B cell (primary cell): ENCODE measurements at regions not wholly inside any gene's neighbourhood (a gene's known extent, or its start where the extent isn't known, plus 50 kb on each side); places are given as distances from the start of the nearest gene placed in this dataset.

Source experiments
- ATAC-seq: fragments of 200-7000 bp; cut with Tn5 transposase; one replicate; pipeline ENCODE4 v1.10.0; 2021; ENCODE audit warnings: low read depth, mild to moderate bottlenecking, moderate number of reproducible peaks, moderate library complexity
- CTCF ChIA-PET: fragments of 350-600 bp; sonication (Branson Sonifier 250); formaldehyde crosslinking; loops from one replicate; lab custom pipeline; 2021; ENCODE audit warnings: antibody characterized with exemption, inconsistent platforms; lab: Charles Lee
- POLR2A ChIA-PET: fragments of 350-600 bp; sonication (Branson Sonifier 250); formaldehyde crosslinking; loops from one replicate; lab custom pipeline; 2021; ENCODE audit warnings: antibody characterized with exemption; lab: Charles Lee
- DNase-seq: peaks from one replicate; pipeline ENCODE4 v3.0.0; 2013
- H2AFZ ChIP-seq: 2 replicates; pipeline ENCODE4 v1.6.1; 2012; ENCODE audit warnings: mild to moderate bottlenecking, low read depth, low read length; ENCODE audit not compliant: insufficient read depth, poor library complexity, severe bottlenecking
- H3K27ac ChIP-seq, 2 donors: 1 replicate in 1 of 2; 2 replicates in 1 of 2; pipeline ENCODE4 v1.5.1; 2012 to 2013; ENCODE audit warnings: low read length in 2 of 2, mild to moderate bottlenecking in 2 of 2, moderate library complexity in 1 of 2
- H3K27me3 ChIP-seq, 4 experiments: fragments of 200-600 bp in 1 of 4; sonication (generic) in 1 of 4; replicated peaks in 1 of 4; 1 replicate in 2 of 4; 2 replicates in 2 of 4; pipeline versions ENCODE4 v1.6.1 to v1.7.0; 2013 to 2016; ENCODE audit warnings: low read length in 3 of 4, mild to moderate bottlenecking in 2 of 4, mixed read lengths in 1 of 4, moderate library complexity in 1 of 4; ENCODE audit not compliant: insufficient read depth in 4 of 4, control insufficient read depth in 3 of 4; ENCODE audit errors: control extremely low read depth in 1 of 4
- H3K36me3 ChIP-seq, 2 experiments: replicated peaks in 1 of 2; 1 replicate in 1 of 2; 2 replicates in 1 of 2; pipeline versions ENCODE4 v1.6.1 to v1.7.1; 2013; ENCODE audit warnings: low read length in 1 of 2; ENCODE audit not compliant: insufficient read depth in 2 of 2, control insufficient read depth in 1 of 2; ENCODE audit errors: control extremely low read depth in 1 of 2, extremely low read depth in 1 of 2
- H3K4me1 ChIP-seq, 2 donors: fragments of 200-600 bp in 1 of 2; sonication (generic) in 1 of 2; 1 replicate in 1 of 2; 2 replicates in 1 of 2; pipeline versions ENCODE4 v1.5.1 to v1.6.1; 2013 to 2017; ENCODE audit warnings: low read length in 2 of 2; ENCODE audit not compliant: control insufficient read depth in 2 of 2, insufficient read depth in 2 of 2
- H3K4me2 ChIP-seq: replicated peaks from 2 replicates; pipeline ENCODE3; 2012; ENCODE audit warnings: mild to moderate bottlenecking, low read depth, low read length; ENCODE audit not compliant: poor library complexity, severe bottlenecking
- H3K4me3 ChIP-seq, 5 experiments: fragments of 200-600 bp in 1 of 5; sonication (generic) in 1 of 5; 1 replicate in 3 of 5; 2 replicates in 2 of 5; pipeline versions ENCODE4 v1.5.1 to v1.7.0; 2011 to 2016; ENCODE audit warnings: low read length in 4 of 5, mild to moderate bottlenecking in 4 of 5, low read depth in 2 of 5, control low read depth in 1 of 5, moderate library complexity in 1 of 5; ENCODE audit not compliant: insufficient read depth in 1 of 5; ENCODE audit errors: control extremely low read depth in 1 of 5, extremely low read depth in 1 of 5
- H3K79me2 ChIP-seq: fragments of 200-600 bp; sonication (generic); one replicate; pipeline ENCODE4 v1.6.0; 2016; ENCODE audit warnings: low read length; ENCODE audit not compliant: control insufficient read depth, insufficient read depth
- H3K9ac ChIP-seq: fragments of 200-600 bp; sonication (generic); 2 replicates; pipeline ENCODE4 v1.6.1; 2017; ENCODE audit warnings: mild to moderate bottlenecking, low read length, moderate library complexity
- H3K9me3 ChIP-seq, 3 donors: one replicate each; pipeline versions ENCODE4 v1.6.1 to v1.7.1; 2013; ENCODE audit warnings: low read length in 2 of 3; ENCODE audit not compliant: control insufficient read depth in 2 of 3, insufficient read depth in 1 of 3; ENCODE audit errors: control extremely low read depth in 1 of 3
- H4K20me1 ChIP-seq: 2 replicates; pipeline ENCODE4 v1.6.0; 2012; ENCODE audit warnings: mild to moderate bottlenecking, low read length; ENCODE audit not compliant: insufficient read depth, control insufficient read depth, poor library complexity, severe bottlenecking
- H3K27ac Mint-ChIP-seq: one replicate; pipeline ENCODE4 v1.8.0; 2021; ENCODE audit warnings: mixed read lengths
- H3K27me3 Mint-ChIP-seq: one replicate; pipeline ENCODE4 v1.8.0; 2021; ENCODE audit warnings: mixed read lengths
- H3K4me1 Mint-ChIP-seq: one replicate; pipeline ENCODE4 v1.8.0; 2021; ENCODE audit warnings: mixed read lengths
- H3K4me3 Mint-ChIP-seq: one replicate; pipeline ENCODE4 v1.8.0; 2021; ENCODE audit warnings: mixed read lengths
- H3K9me3 Mint-ChIP-seq: one replicate; pipeline ENCODE4 v1.8.0; 2022; ENCODE audit warnings: mixed read lengths; ENCODE audit not compliant: insufficient read depth
- CTCF ChIP-seq: fragments of 200-600 bp; IDR thresholded peaks from one replicate; pipeline ENCODE4 v1.8.0; 2022; ENCODE audit warnings: antibody characterized with exemption, mild to moderate bottlenecking
- EZH2 ChIP-seq: IDR thresholded peaks from 2 replicates; pipeline ENCODE4 v1.6.1; 2012; ENCODE audit warnings: borderline replicate concordance, low read depth, mild to moderate bottlenecking, moderate library complexity, low read length; ENCODE audit not compliant: insufficient read depth, poor library complexity, severe bottlenecking
- WGBS: methylation state at CpG from one replicate; pipeline ENCODE4 v1.1.5; 2013; ENCODE audit warnings: missing lambda C conversion rate; ENCODE audit not compliant: insufficient coverage; 5-methylcytosine and 5-hydroxymethylcytosine counted together
- intact Hi-C: fragments of 100-400 bp; cut with micrococcal nuclease; formaldehyde crosslinking; loops from one replicate; pipeline ENCODE4 v1.10.0; 2022

GRCh38 chr11:88415495-88415894, 78.0 kb upstream of the CTSC start:
- no peak overlapping the region for H3K27ac Mint-ChIP-seq
- ChIA-PET POLR2A (no interaction called here), CTCF (interaction anchor here (0.7 kb wide), 1 partner anchor 181 kb away, joined by 4 read pairs; no protein-coding TSS in a partner anchor)
- H3K79me2 ChIP-seq, result no peaks in the 10 kb centered on the region
- DNase-seq, result no peak
- H3K36me3 ChIP-seq, result no peaks in the 10 kb centered on the region
- ATAC-seq, result no peak
- TF ChIP-seq EZH2, result no peak
- TF ChIP-seq CTCF, result no peak
- H2AFZ ChIP-seq, result no peak overlapping the region
- H3K4me1 Mint-ChIP-seq, result peaks cover 11% of the 10 kb centered on the region
- no peaks in the 10 kb centered on the region for H3K27me3 ChIP-seq
- no peak overlapping the region for H3K4me2 ChIP-seq
- no peaks in the 10 kb centered on the region for H4K20me1 ChIP-seq
- intact Hi-C loops, result no loop called here
- H3K9me3 Mint-ChIP-seq, result peaks cover 2% of the 10 kb centered on the region
- no peak overlapping the region for H3K9ac ChIP-seq
- WGBS, result no CpG with 5 or more reads among the region's 1 CpG
- peaks cover 4% of the 10 kb centered on the region for H3K27me3 Mint-ChIP-seq
- H3K4me3 ChIP-seq, result no peak overlapping the region
- H3K4me1 ChIP-seq, result peaks cover 4% of the 10 kb centered on the region in 2 donors
- no peak overlapping the region for H3K4me3 Mint-ChIP-seq
- no peak overlapping the region for H3K27ac ChIP-seq
- H3K9me3 ChIP-seq, result no peaks in the 10 kb centered on the region

GRCh38 chr11:88414981-88415413, 77.5 kb upstream of the CTSC start:
- intact Hi-C loops, result no loop called here
- H3K4me3 ChIP-seq, result no peak overlapping the region
- H3K79me2 ChIP-seq, result no peaks in the 10 kb centered on the region
- H3K9ac ChIP-seq, result no peak overlapping the region
- no peaks in the 10 kb centered on the region for H3K9me3 ChIP-seq
- POLR2A ChIA-PET, result no interaction called here
- no peak for TF ChIP-seq CTCF
- TF ChIP-seq EZH2, result no peak
- no peaks in the 10 kb centered on the region for H4K20me1 ChIP-seq
- DNase-seq (no peak), ATAC-seq (no peak)
- peaks cover 4% of the 10 kb centered on the region in 2 donors for H3K4me1 ChIP-seq
- no peaks in the 10 kb centered on the region for H3K36me3 ChIP-seq
- no peak overlapping the region for H3K27ac ChIP-seq
- H3K27ac Mint-ChIP-seq, result no peak overlapping the region
- no peak overlapping the region for H2AFZ ChIP-seq
- H3K27me3 Mint-ChIP-seq, result peaks cover 4% of the 10 kb centered on the region
- peaks cover 2% of the 10 kb centered on the region for H3K9me3 Mint-ChIP-seq
- no peak overlapping the region for H3K4me3 Mint-ChIP-seq
- H3K4me2 ChIP-seq, result no peak overlapping the region
- H3K27me3 ChIP-seq, result no peaks in the 10 kb centered on the region
- H3K4me1 Mint-ChIP-seq, result peaks cover 11% of the 10 kb centered on the region
- WGBS, result 17% methylated on average over 1 of the region's 3 CpGs
- CTCF ChIA-PET, result no interaction called here
